Mammary epithelial cell (primary cell): ENCODE measurements at regions not wholly inside any gene's neighbourhood (a gene's known extent, or its start where the extent isn't known, plus 50 kb on each side); places are given as distances from the start of the nearest gene placed in this dataset.

Experiments
- EZH2 ChIP-seq: IDR thresholded peaks from 2 replicates; pipeline ENCODE4 v1.6.1; 2012; ENCODE audit warnings: low read length, inconsistent platforms, borderline replicate concordance
- TF ChIP-seq, protein P1 (sequence below), 2 donors: IDR thresholded peaks in 1 of 2; conservative IDR thresholded peaks in 1 of 2; 2 replicates each; pipeline ENCODE4 v1.5.1; 2011 to 2012; ENCODE audit warnings: inconsistent platforms in 2 of 2, low read length in 2 of 2, mild to moderate bottlenecking in 2 of 2, control low read depth in 1 of 2, low read depth in 1 of 2; ENCODE audit not compliant: insufficient read depth in 1 of 2; ENCODE audit errors: extremely low read depth in 1 of 2

DNA sequence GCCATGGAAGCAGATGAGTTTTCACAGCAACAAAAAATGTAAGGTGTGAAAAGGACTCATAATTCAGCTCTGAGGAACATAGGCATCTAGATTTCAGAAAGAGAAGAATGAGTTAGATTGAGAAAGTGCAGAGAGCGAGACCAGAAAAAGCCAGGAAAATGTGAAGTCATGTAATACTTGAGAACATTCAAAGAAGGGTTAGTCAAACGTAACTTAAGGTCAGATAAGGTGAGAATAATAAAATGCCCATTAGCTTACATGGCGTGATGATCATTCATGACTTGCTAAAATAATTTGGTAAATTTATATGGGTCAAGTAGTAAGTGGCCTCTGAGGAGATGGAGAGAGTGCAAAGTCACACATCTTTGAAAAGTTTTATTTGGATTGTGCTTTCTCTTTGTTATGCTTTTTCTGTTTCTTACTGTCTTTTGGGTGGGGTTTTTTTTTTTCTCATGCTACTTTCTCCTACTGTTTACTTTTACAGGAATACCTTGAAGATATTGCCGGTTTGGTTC is 271.8 kb upstream of the NRG3 start:
- TF ChIP-seq EZH2 = no peak
- TF ChIP-seq, protein P1, sequence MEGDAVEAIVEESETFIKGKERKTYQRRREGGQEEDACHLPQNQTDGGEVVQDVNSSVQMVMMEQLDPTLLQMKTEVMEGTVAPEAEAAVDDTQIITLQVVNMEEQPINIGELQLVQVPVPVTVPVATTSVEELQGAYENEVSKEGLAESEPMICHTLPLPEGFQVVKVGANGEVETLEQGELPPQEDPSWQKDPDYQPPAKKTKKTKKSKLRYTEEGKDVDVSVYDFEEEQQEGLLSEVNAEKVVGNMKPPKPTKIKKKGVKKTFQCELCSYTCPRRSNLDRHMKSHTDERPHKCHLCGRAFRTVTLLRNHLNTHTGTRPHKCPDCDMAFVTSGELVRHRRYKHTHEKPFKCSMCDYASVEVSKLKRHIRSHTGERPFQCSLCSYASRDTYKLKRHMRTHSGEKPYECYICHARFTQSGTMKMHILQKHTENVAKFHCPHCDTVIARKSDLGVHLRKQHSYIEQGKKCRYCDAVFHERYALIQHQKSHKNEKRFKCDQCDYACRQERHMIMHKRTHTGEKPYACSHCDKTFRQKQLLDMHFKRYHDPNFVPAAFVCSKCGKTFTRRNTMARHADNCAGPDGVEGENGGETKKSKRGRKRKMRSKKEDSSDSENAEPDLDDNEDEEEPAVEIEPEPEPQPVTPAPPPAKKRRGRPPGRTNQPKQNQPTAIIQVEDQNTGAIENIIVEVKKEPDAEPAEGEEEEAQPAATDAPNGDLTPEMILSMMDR (conservative IDR thresholded peaks at IDR 0.05 in 1 of 2, IDR thresholded peaks at IDR 0.05 in 1 of 2; ENCODE audit: extremely low read depth in 1 of 2, insufficient read depth in 1 of 2, low read depth in 1 of 2, low read length in 2 of 2) = no peak
